ENCODE measurements at regions not wholly inside any gene's neighbourhood (a gene's known extent, or its start where the extent isn't known, plus 50 kb on each side); places are given as distances from the start of the nearest gene placed in this dataset.

DNA sequence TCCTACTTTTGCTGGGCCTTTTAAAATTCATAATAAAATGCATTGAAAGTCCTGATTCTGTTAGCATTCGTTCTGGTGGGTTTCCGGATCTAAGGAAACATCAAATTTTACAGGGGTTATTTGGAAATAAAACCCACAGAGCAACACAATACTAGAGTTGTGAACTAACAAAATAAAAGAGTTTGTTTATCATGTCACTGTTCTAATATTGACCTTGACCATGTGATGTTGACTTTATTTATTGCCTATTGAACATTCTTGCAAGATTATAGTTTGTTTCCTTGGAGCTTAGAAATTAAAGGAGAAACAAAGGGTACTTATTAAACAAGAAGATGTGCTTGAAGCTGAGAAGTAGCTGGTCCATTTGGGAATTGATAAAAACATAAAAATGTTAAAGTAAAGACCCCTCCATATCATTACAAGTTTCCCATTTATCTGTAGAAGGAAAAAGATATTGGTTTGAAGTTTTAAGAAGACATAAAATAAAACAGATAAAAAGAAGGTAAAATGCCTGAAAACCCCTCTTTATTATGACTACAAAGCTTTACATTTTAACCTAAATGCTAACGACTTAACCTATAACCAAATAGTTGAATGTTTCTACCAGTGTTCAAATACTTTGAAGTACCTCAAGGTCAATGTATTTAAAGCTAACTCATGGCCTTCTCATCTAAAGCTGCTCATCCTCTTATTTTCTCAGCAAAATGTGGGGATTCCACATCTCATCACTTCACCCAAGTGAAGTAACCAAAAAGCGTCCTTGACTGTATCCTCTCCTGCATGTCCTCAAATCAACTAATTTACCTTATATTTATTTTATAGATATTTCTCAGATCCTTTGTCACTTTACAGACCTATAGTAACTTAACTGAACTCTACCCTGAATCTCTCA, 179.6 kb downstream of the GASK1B start:
- H3K4me3 ChIP-seq (IDR thresholded peaks at IDR 0.05; ENCODE audit: insufficient read depth, low read depth, low read length) = no peak overlapping the region
- H3K4me1 ChIP-seq (ENCODE audit: low read depth, poor library complexity, severe bottlenecking) = no peaks in the 10 kb centered on the region
- H4K20me1 ChIP-seq (ENCODE audit: insufficient read depth) = no peaks in the 10 kb centered on the region
- no peaks in the 10 kb centered on the region for H3K27me3 ChIP-seq (ENCODE audit: insufficient read depth, low read depth)
- H2AFZ ChIP-seq (ENCODE audit: low read depth) = no peak overlapping the region
- H3K27ac ChIP-seq = no peak overlapping the region
- no peak overlapping the region for H3K9ac ChIP-seq
- H3K79me2 ChIP-seq (ENCODE audit: insufficient read depth, low read depth) = no peaks in the 10 kb centered on the region
- no peak overlapping the region for H3K4me2 ChIP-seq
- H3K36me3 ChIP-seq (ENCODE audit: insufficient read depth) = no peaks in the 10 kb centered on the region
- TF ChIP-seq, protein P1, sequence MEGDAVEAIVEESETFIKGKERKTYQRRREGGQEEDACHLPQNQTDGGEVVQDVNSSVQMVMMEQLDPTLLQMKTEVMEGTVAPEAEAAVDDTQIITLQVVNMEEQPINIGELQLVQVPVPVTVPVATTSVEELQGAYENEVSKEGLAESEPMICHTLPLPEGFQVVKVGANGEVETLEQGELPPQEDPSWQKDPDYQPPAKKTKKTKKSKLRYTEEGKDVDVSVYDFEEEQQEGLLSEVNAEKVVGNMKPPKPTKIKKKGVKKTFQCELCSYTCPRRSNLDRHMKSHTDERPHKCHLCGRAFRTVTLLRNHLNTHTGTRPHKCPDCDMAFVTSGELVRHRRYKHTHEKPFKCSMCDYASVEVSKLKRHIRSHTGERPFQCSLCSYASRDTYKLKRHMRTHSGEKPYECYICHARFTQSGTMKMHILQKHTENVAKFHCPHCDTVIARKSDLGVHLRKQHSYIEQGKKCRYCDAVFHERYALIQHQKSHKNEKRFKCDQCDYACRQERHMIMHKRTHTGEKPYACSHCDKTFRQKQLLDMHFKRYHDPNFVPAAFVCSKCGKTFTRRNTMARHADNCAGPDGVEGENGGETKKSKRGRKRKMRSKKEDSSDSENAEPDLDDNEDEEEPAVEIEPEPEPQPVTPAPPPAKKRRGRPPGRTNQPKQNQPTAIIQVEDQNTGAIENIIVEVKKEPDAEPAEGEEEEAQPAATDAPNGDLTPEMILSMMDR (conservative IDR thresholded peaks at IDR 0.05; ENCODE audit: low read depth, low read length) = no peak

DNA sequence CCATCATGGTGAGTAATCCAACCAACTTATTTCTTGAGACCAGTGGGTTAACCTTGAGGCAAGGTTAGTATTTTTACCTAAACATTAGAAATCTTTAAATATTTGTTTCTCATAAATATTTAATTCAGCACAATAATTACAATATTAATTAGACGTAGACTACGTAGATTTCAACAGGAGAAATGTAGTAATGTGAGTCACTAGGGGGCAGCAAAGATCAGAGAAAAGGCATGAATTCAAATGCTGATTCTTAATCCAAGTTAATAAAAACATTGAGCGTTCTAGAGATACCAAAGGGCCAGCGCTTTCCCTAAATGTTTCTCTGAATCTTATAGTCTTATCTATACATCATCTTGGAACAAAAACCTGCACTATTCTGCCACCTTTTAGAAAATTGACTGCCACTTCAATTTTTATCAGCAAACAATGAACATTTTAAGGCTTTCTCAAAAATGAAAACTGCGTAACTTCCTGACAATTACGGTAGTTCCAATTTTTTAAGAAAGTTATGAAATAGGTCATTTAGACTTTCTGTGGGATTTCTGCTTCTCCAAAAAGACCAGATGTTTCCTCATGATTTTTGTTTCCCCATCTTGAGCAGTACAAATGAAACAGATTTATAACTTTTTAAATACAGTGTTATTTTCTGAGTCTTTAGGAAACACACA, 180.7 kb downstream of the GASK1B start:
- Histone ChIP-seq H4K20me1 (ENCODE audit: insufficient read depth) (no peaks in the 10 kb centered on the region), H3K79me2 (ENCODE audit: insufficient read depth, low read depth) (no peaks in the 10 kb centered on the region), H3K4me1 (ENCODE audit: low read depth, poor library complexity, severe bottlenecking) (no peaks in the 10 kb centered on the region), H2AFZ (ENCODE audit: low read depth) (peak overlapping the region; percentile 11; the same call in 1 of the 2 replicates), H3K36me3 (ENCODE audit: insufficient read depth) (no peaks in the 10 kb centered on the region), H3K4me2 (no peak overlapping the region), H3K27me3 (ENCODE audit: insufficient read depth, low read depth) (no peaks in the 10 kb centered on the region), H3K4me3 (IDR thresholded peaks at IDR 0.05; ENCODE audit: insufficient read depth, low read depth, low read length) (no peak overlapping the region), H3K9ac (no peak overlapping the region), H3K27ac (no peak overlapping the region)
- TF ChIP-seq, protein P1 (conservative IDR thresholded peaks at IDR 0.05; ENCODE audit: low read depth, low read length) = peak; percentile 83

DNA sequence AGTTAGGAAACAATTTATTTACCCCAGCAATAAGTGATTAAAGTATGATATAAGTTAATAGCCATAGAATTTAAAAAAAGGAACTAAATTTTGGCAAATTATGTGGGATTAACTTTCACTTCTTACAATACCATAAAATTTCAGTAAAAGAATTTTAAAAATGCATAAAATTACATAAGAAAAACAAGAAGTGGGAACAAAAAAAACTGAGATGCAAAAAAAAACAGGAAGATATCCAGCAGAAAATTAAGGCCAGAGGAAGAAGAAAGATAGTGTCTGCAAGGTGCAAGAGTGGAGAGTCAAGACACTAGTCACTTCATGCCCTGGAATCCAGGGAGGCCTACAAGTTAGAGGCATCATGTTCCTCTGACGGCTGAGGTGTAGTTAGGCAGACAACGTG, 184.2 kb downstream of the GASK1B start:
- Histone ChIP-seq H3K27ac (no peak overlapping the region), H3K4me2 (no peak overlapping the region)

DNA sequence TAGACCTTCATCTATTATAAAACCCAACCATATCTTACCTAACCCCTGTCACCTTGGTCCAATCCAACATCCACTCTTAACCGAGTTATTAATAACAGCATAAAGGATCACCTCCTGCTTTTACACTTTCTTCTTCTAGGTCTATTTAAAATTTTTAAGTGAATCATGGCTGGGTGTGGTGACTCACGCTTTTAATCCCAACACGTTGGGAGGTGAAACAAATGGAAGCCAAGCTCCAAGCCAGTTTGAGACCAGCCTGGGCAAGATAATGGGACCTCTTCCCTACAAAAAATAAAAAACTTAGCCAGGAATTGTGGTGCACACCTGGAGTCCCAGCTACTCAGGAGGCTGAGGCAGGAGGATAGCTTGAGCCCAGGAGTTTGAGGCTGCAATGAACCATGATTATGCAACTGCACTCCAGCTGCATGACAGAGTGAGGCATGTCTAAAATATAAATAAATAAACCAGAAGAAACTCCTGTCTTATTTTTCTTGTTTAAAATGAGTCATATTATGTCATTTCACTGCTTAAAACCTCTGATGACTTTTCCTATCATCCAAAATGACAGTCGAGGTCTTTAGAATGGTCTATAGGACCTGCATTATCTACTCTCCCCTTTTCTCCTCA, 188.4 kb downstream of the GASK1B start:
- no peaks in the 10 kb centered on the region for H3K79me2 ChIP-seq (ENCODE audit: insufficient read depth, low read depth)
- no peak overlapping the region for H2AFZ ChIP-seq (ENCODE audit: low read depth)
- H3K27ac ChIP-seq = no peak overlapping the region
- H3K27me3 ChIP-seq (ENCODE audit: insufficient read depth, low read depth) = no peaks in the 10 kb centered on the region
- no peak overlapping the region for H3K9ac ChIP-seq
- H3K36me3 ChIP-seq (ENCODE audit: insufficient read depth) = no peaks in the 10 kb centered on the region
- no peak overlapping the region for H3K4me2 ChIP-seq
- H3K4me3 ChIP-seq (IDR thresholded peaks at IDR 0.05; ENCODE audit: insufficient read depth, low read depth, low read length) = no peak overlapping the region
- no peaks in the 10 kb centered on the region for H4K20me1 ChIP-seq (ENCODE audit: insufficient read depth)
- no peaks in the 10 kb centered on the region for H3K4me1 ChIP-seq (ENCODE audit: low read depth, poor library complexity, severe bottlenecking)
- TF ChIP-seq, protein P1 (conservative IDR thresholded peaks at IDR 0.05; ENCODE audit: low read depth, low read length) = no peak

More for the DNA sequence above, 184.2 kb downstream of the GASK1B start:
- Histone ChIP-seq H2AFZ (ENCODE audit: low read depth) (no peak overlapping the region), H3K27me3 (ENCODE audit: insufficient read depth, low read depth) (no peaks in the 10 kb centered on the region), H3K9ac (no peak overlapping the region), H3K36me3 (ENCODE audit: insufficient read depth) (no peaks in the 10 kb centered on the region), H3K79me2 (ENCODE audit: insufficient read depth, low read depth) (no peaks in the 10 kb centered on the region), H4K20me1 (ENCODE audit: insufficient read depth) (no peaks in the 10 kb centered on the region), H3K4me3 (IDR thresholded peaks at IDR 0.05; ENCODE audit: insufficient read depth, low read depth, low read length) (no peak overlapping the region), H3K4me1 (ENCODE audit: low read depth, poor library complexity, severe bottlenecking) (no peaks in the 10 kb centered on the region)
- TF ChIP-seq, protein P1 (conservative IDR thresholded peaks at IDR 0.05; ENCODE audit: low read depth, low read length) = no peak
